HG03280 (cell line): ENCODE measurements at regions not wholly inside any gene's neighbourhood (a gene's known extent, or its start where the extent isn't known, plus 50 kb on each side); places are given as distances from the start of the nearest gene placed in this dataset.
"Not testable (repeated sequence)": the region's sequence is repeated elsewhere in the genome, so short reads cannot be mapped to it uniquely, and the experiment has no call there.

Source experiments
- ATAC-seq: cut with Tn5 transposase; IDR thresholded peaks from one replicate; pipeline ENCODE4 v1.9.1; 2021; ENCODE audit warnings: mild to moderate bottlenecking, moderate library complexity; ENCODE audit not compliant: unreplicated experiment

DNA sequence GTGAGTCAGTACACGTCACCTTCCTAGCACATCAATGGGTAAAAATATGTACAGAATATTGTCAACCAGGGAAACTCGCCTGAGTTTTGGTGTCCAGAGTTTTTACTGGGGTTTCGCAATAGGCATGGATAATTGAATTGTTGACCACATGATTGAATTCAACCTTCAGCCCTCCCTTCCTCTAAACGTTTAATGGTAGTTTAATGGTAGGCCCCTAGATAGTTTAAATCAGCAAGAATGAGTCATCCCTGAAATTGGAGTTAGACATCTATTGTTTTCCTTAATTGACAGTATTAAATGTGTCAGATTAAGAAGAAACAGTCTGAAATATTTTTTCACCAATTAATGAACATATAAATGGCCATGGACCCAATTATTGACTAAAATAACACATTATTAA is 57.8 kb upstream of the CACNA2D1 start:
- no peak for ATAC-seq

DNA sequence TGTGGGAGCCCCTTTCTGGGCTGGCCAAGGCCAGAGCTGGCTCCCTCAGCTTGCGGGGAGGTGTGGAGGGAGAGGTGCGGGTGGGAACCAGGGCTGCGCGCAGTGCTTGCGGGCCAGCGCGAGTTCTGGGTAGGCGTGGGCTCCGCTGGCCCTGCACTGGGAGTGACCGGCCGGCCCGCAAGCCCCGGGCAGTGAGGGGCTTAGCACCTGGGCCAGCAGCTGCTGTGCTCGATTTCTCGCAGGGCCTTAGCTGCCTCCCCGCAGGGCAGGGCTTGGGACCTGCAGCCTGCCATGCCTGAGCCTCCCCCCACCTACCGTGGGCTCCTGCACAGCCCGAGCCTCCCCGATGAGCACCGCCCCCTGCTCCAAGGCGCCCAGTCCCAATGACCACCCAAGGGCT is 56.0 kb upstream of the CACNA2D1 start:
- ATAC-seq, result not testable (repeated sequence)

GRCh38 chr7:82494420-82494819 is 50.8 kb upstream of the CACNA2D1 start:
- ATAC-seq, result no peak
